ENCODE measurements at regions not wholly inside any gene's neighbourhood (a gene's known extent, or its start where the extent isn't known, plus 50 kb on each side); places are given as distances from the start of the nearest gene placed in this dataset.

GRCh38 chr6:53437557-53438202 lies 88.9 kb upstream of the ELOVL5 start (continued):
- TF ChIP-seq REST (IDR thresholded peaks at IDR 0.05; ENCODE audit: low read depth) (no peak), POLR2A (IDR thresholded peaks at IDR 0.05; ENCODE audit: borderline replicate concordance, extremely low read depth, insufficient read depth, insufficient read length) (no peak), SIN3A (IDR thresholded peaks at IDR 0.05; ENCODE audit: low read depth) (no peak), EGR1 (IDR thresholded peaks at IDR 0.05; ENCODE audit: low read depth) (no peak), SP1 (IDR thresholded peaks at IDR 0.05; ENCODE audit: low read depth) (no peak), CBX3 (IDR thresholded peaks at IDR 0.05; ENCODE audit: low read depth) (peak; percentile 47; the same call in 1 of the 2 replicates), POLR2AphosphoS5 (IDR thresholded peaks at IDR 0.05; ENCODE audit: low read depth, low read length) (no peak), ZBTB33 (IDR thresholded peaks at IDR 0.05; ENCODE audit: extremely low read depth, insufficient replicate concordance, low read length) (no peak), JUND (IDR thresholded peaks at IDR 0.05) (no peak)

Measured in HCT116 (cell line).